Liver (tissue), 3 donors: ENCODE measurements at regions not wholly inside any gene's neighbourhood (a gene's known extent, or its start where the extent isn't known, plus 50 kb on each side); places are given as distances from the start of the nearest gene placed in this dataset.

Experiments used
- EGR1 ChIP-seq, 2 donors: IDR thresholded peaks; 2 replicates each; pipeline ENCODE4 v1.6.1; 2016 to 2018; ENCODE audit warnings: antibody characterized with exemption in 2 of 2, low read depth in 2 of 2
- FOXA1 ChIP-seq: IDR thresholded peaks from 2 replicates; pipeline ENCODE4 v1.6.1; 2016; ENCODE audit warnings: antibody characterized with exemption
- GABPA ChIP-seq, 2 donors: IDR thresholded peaks in 1 of 2; conservative IDR thresholded peaks in 1 of 2; 2 replicates each; pipeline ENCODE4 v1.6.1; 2016; ENCODE audit warnings: antibody characterized with exemption in 2 of 2, mild to moderate bottlenecking in 1 of 2, moderate library complexity in 1 of 2
- JUND ChIP-seq, 2 donors: IDR thresholded peaks; 2 replicates each; pipeline ENCODE4 v1.6.1; 2016; ENCODE audit warnings: antibody characterized with exemption in 2 of 2
- NR2F2 ChIP-seq: IDR thresholded peaks from 2 replicates; pipeline ENCODE4 v1.6.1; 2016; ENCODE audit warnings: antibody characterized with exemption
- RAD21 ChIP-seq, 2 donors: IDR thresholded peaks; 2 replicates each; pipeline ENCODE4 v1.6.1; 2016; ENCODE audit warnings: antibody characterized with exemption in 2 of 2, mild to moderate bottlenecking in 2 of 2
- RXRA ChIP-seq, 2 donors: IDR thresholded peaks; 2 replicates each; pipeline ENCODE4 v1.6.1; 2017 to 2018; ENCODE audit warnings: antibody characterized with exemption in 2 of 2, mild to moderate bottlenecking in 1 of 2
- TAF1 ChIP-seq: conservative IDR thresholded peaks from 2 replicates; pipeline ENCODE4 v1.6.1; 2016; ENCODE audit warnings: antibody characterized with exemption, mild to moderate bottlenecking
- YY1 ChIP-seq: IDR thresholded peaks from 2 replicates; pipeline ENCODE4 v1.6.1; 2016; ENCODE audit warnings: antibody characterized with exemption, mild to moderate bottlenecking
- TF ChIP-seq, protein P1 (sequence below): fragments of 150-350 bp; IDR thresholded peaks from 2 replicates; pipeline ENCODE4 v1.5.1; 2017; ENCODE audit warnings: improper control_type of control experiment, low read depth, low read length; ENCODE audit not compliant: missing input control
- TF ChIP-seq, protein P2 (sequence below): IDR thresholded peaks from 2 replicates; pipeline ENCODE4 v1.6.1; 2016; ENCODE audit warnings: antibody characterized with exemption
- TF ChIP-seq, protein P3 (sequence below): IDR thresholded peaks from 2 replicates; pipeline ENCODE4 v1.6.1; 2016; ENCODE audit warnings: antibody characterized with exemption, mild to moderate bottlenecking
- TF ChIP-seq, protein P4 (sequence below): IDR thresholded peaks from 2 replicates; pipeline ENCODE4 v1.6.1; 2016; ENCODE audit warnings: antibody characterized with exemption
- donor health status: healthy.
- donor health status: healthy.

DNA sequence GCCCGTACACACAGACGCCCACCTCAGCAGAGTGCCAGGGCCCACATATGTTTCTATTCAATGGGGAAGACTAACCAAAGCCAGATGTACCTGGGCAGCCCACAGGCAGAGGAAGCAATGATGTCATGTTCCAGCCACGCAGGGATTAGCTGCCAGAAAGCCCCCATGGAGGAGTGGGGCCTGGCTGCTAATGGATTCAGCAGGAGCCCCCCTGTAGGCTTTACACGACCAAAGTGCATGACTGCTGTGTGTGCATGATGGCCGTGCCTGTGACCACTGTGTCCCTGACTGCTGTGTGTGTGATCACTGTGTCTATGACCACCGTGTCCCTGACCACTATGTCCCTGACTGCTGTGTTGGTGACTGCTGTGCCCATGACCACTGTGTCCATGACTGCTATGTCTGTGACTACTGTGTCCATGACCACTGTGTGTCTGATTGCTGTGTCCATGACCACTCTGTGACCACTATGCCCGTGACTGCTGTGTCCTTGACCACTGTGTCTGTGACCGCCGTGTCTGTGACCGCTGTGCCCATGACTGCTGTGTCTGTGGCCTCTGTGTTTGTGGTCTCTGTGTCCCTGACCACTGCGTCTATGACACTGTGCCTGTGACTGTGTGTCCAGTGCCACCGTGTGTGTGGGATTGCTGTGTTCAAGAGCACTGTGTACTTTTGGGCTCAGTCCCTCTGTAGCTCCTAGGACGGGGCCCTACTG is 409.3 kb downstream of the RPS24 start:
- TF ChIP-seq, protein P1, sequence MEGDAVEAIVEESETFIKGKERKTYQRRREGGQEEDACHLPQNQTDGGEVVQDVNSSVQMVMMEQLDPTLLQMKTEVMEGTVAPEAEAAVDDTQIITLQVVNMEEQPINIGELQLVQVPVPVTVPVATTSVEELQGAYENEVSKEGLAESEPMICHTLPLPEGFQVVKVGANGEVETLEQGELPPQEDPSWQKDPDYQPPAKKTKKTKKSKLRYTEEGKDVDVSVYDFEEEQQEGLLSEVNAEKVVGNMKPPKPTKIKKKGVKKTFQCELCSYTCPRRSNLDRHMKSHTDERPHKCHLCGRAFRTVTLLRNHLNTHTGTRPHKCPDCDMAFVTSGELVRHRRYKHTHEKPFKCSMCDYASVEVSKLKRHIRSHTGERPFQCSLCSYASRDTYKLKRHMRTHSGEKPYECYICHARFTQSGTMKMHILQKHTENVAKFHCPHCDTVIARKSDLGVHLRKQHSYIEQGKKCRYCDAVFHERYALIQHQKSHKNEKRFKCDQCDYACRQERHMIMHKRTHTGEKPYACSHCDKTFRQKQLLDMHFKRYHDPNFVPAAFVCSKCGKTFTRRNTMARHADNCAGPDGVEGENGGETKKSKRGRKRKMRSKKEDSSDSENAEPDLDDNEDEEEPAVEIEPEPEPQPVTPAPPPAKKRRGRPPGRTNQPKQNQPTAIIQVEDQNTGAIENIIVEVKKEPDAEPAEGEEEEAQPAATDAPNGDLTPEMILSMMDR = no peak
- no peak for TF ChIP-seq RAD21 (IDR thresholded peaks at IDR 0.05)
- no peak for TF ChIP-seq JUND (IDR thresholded peaks at IDR 0.05)
- TF ChIP-seq, protein P2, sequence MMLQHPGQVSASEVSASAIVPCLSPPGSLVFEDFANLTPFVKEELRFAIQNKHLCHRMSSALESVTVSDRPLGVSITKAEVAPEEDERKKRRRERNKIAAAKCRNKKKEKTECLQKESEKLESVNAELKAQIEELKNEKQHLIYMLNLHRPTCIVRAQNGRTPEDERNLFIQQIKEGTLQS = no peak
- no peak for TF ChIP-seq GABPA (IDR thresholded peaks at IDR 0.05 in 1 of 2, conservative IDR thresholded peaks at IDR 0.05 in 1 of 2)
- TF ChIP-seq, protein P3, sequence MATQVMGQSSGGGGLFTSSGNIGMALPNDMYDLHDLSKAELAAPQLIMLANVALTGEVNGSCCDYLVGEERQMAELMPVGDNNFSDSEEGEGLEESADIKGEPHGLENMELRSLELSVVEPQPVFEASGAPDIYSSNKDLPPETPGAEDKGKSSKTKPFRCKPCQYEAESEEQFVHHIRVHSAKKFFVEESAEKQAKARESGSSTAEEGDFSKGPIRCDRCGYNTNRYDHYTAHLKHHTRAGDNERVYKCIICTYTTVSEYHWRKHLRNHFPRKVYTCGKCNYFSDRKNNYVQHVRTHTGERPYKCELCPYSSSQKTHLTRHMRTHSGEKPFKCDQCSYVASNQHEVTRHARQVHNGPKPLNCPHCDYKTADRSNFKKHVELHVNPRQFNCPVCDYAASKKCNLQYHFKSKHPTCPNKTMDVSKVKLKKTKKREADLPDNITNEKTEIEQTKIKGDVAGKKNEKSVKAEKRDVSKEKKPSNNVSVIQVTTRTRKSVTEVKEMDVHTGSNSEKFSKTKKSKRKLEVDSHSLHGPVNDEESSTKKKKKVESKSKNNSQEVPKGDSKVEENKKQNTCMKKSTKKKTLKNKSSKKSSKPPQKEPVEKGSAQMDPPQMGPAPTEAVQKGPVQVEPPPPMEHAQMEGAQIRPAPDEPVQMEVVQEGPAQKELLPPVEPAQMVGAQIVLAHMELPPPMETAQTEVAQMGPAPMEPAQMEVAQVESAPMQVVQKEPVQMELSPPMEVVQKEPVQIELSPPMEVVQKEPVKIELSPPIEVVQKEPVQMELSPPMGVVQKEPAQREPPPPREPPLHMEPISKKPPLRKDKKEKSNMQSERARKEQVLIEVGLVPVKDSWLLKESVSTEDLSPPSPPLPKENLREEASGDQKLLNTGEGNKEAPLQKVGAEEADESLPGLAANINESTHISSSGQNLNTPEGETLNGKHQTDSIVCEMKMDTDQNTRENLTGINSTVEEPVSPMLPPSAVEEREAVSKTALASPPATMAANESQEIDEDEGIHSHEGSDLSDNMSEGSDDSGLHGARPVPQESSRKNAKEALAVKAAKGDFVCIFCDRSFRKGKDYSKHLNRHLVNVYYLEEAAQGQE = no peak
- no peak for TF ChIP-seq NR2F2
- TF ChIP-seq YY1 = no peak
- no peak for TF ChIP-seq RXRA (IDR thresholded peaks at IDR 0.05)
- TF ChIP-seq FOXA1 = no peak
- TF ChIP-seq, protein P4, sequence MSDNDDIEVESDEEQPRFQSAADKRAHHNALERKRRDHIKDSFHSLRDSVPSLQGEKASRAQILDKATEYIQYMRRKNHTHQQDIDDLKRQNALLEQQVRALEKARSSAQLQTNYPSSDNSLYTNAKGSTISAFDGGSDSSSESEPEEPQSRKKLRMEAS = no peak
- no peak for TF ChIP-seq TAF1
- no peak for TF ChIP-seq EGR1 (IDR thresholded peaks at IDR 0.05; ENCODE audit: low read depth in 2 of 2)
